ENCODE measurements at regions not wholly inside any gene's neighbourhood (a gene's known extent, or its start where the extent isn't known, plus 50 kb on each side); places are given as distances from the start of the nearest gene placed in this dataset.

DNA sequence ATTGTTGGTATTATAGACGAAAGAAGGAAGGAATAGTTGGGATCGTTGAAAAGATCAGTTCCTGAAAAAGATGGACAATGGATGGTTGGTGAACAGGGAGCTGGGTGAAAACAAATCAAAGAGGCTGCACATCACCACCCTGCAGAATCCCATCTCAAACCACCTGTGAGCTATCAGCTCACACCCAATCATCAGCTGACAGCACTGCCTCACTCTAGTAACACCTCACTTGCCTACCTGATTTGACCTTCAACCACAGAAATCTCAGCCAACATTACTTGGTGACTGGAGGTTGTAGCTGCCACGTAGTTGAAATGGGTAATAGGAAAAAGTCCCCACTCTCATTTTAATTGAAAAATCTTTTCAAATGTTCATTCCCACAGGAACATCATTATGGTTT, 101.8 kb upstream of the DST start:
- TF ChIP-seq, protein P1, sequence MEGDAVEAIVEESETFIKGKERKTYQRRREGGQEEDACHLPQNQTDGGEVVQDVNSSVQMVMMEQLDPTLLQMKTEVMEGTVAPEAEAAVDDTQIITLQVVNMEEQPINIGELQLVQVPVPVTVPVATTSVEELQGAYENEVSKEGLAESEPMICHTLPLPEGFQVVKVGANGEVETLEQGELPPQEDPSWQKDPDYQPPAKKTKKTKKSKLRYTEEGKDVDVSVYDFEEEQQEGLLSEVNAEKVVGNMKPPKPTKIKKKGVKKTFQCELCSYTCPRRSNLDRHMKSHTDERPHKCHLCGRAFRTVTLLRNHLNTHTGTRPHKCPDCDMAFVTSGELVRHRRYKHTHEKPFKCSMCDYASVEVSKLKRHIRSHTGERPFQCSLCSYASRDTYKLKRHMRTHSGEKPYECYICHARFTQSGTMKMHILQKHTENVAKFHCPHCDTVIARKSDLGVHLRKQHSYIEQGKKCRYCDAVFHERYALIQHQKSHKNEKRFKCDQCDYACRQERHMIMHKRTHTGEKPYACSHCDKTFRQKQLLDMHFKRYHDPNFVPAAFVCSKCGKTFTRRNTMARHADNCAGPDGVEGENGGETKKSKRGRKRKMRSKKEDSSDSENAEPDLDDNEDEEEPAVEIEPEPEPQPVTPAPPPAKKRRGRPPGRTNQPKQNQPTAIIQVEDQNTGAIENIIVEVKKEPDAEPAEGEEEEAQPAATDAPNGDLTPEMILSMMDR (IDR thresholded peaks at IDR 0.05; ENCODE audit: low read depth, low read length, missing control alignments): no peak
- no peak overlapping the region for H3K4me3 ChIP-seq (ENCODE audit: low read depth, low read length)
- no peak for DNase-seq (ENCODE audit: low read depth)

DNA sequence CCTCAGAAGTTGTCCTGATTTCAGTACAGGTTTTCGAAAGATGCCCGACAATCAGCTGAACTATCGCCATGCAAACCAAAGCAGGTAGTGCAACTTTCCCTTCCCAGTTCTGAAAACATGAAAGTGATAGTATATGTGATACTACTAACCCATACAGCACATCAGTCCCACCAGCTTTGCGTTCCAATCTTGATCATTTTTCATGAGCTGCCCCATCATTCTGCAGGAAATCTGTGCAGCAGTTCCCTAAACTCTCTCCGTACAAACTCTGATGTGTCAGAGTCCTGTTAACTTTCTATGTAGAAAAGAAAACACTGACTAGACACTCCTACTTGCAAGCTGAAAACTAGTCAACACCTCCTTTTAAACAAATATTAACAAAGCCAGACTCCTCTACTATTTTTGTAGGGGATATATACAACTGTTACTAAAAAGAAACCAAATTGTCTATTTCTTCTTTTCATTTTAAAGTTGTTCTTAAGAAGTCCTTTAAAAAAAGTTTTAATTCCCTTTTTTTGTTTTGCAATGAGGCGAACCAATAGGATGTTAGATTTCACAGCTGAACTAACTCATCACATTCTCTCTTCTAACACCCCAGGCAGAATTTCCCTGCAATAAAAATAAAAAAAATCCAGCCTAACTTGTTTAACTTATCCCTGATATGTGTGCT, 99.6 kb upstream of the DST start:
- no peak for DNase-seq (ENCODE audit: low read depth)
- TF ChIP-seq, protein P1 (IDR thresholded peaks at IDR 0.05; ENCODE audit: low read depth, low read length, missing control alignments): no peak
- peak overlapping the region; percentile 42 for H3K4me3 ChIP-seq (ENCODE audit: low read depth, low read length)

DNA sequence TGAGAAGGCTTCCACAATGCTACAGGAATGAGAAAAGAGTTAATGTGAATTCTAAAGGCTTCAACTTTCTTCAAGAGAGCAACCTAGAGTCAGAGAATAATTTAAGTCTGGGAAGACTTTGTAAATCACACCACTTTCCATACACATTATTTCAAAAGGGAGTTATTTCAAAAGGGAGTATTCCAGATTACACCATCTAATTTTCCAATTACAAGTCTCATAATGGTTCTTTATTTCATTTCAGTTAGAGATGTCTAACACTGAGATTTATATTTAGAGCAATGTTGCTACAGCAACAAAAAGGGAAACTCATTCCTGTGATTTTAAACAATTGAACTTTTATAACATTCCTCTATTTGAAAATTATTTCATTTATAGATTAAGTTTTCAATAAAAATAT, 98.8 kb upstream of the DST start:
- no peak for DNase-seq (ENCODE audit: low read depth)
- no peak overlapping the region for H3K4me3 ChIP-seq (ENCODE audit: low read depth, low read length)
- TF ChIP-seq, protein P1 (IDR thresholded peaks at IDR 0.05; ENCODE audit: low read depth, low read length, missing control alignments): no peak

DNA sequence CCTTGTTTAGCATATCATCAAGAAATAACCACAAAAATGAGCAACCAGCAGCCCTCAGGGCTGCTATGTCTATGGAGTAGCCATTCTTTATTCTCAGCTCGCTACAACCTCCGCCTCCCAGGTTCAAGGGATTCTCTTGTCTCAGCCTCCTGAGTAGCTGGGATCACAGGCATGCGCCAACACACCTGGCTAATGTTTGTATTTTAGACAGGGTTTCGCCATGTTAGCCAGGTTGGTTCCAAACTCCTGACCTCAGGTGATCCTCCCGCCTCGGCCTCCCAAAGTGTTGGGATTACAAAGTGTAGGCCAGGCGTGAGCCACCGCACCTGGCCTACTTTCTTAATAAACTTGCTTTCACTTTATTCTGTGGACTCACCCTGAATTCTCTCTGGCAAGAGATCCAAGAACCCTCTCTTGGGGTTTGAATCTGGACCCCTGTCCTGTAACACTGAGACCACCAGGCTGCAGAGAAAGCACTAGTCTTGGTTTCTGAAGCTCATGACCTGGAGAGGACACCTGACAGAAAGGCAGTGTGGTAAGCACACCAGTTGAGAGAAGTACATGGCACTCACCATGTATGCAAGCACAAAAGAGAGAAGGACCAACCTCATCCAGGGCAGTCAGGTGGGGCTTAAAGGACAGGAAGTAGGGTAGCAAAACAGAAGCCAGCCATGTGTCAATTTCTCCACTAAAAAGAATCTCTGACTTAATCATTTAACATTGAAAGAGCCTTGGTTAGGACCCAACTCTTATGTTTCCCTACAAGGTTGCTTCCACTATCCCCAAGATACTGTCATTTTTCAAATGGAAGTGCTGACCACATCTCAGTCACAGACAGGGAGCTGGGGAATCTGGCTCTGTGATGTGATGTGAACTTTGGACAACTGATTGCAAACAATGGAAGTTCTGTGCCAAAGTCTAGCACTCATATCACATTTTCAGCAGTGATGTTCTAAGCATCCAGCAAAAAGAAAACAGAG, 97.4 kb upstream of the DST start:
- TF ChIP-seq, protein P1 (IDR thresholded peaks at IDR 0.05; ENCODE audit: low read depth, low read length, missing control alignments): no peak
- H3K4me3 ChIP-seq (ENCODE audit: low read depth, low read length): no peak overlapping the region
- DNase-seq (ENCODE audit: low read depth): no peak

DNA sequence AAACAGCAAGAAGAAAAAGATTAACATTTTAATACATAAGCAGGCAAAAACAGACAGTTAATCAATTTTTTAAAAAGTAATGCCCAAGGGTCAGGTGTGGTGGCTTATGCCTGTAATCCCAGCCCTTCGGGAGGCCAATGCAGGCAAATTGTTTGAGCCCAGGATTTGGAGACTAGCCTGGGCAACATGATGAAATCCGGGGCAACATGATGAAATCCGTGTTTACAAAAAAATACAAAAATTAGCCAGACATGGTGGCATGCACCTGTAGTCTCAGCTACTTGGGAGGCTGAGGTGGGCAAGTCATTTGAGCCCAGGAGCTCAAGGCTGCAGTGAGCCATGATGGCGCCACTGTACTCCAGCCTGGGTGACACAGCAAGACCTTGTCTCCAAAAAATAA, 94.1 kb upstream of the DST start:
- TF ChIP-seq, protein P1 (IDR thresholded peaks at IDR 0.05; ENCODE audit: low read depth, low read length, missing control alignments): no peak
- DNase-seq (ENCODE audit: low read depth): no peak

DNA sequence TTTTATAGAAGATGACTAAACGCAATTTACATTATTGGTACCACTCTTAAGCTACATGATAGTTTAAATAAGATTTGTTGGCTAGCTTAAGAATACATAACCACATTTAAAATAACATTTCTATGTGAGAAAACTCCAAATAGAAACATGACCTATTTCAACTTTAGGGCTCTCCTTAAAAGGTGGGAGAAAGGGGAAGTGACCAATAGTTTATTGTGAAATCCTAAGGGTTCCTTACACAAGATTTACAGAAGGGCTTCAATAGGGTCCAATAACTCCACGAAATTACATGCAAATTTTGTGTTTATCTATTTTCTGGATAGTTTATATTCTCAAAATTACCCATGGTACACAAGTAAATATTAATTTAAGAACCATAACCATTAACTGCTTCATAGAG, 91.6 kb upstream of the DST start:
- no peak for DNase-seq (ENCODE audit: low read depth)
- no peak overlapping the region for H3K4me3 ChIP-seq (ENCODE audit: low read depth, low read length)
- TF ChIP-seq, protein P1 (IDR thresholded peaks at IDR 0.05; ENCODE audit: low read depth, low read length, missing control alignments): no peak

More for the DNA sequence above, 94.1 kb upstream of the DST start:
- no peak overlapping the region for H3K4me3 ChIP-seq (ENCODE audit: low read depth, low read length)

Data from GM12864 (cell line).